ENCODE measurements at regions not wholly inside any gene's neighbourhood (a gene's known extent, or its start where the extent isn't known, plus 50 kb on each side); places are given as distances from the start of the nearest gene placed in this dataset.

- no peak for TF ChIP-seq CTCF (conservative IDR thresholded peaks at IDR 0.05)
- TF ChIP-seq ZFX (IDR thresholded peaks at IDR 0.05) = no peak
These were observed 79.2 kb upstream of the KCTD7 start for GRCh38 chr7:66549466-66549865.

Data from C4-2B (cell line).